ENCODE measurements at regions not wholly inside any gene's neighbourhood (a gene's known extent, or its start where the extent isn't known, plus 50 kb on each side); places are given as distances from the start of the nearest gene placed in this dataset.

GRCh38 chr9:28004900-28005299 lies 431.6 kb upstream of the C9orf72 start:
- TF ChIP-seq BACH1 (tag; IDR thresholded peaks at IDR 0.05) (no peak), ZNF12 (CRISPR knock-in tag; IDR thresholded peaks at IDR 0.05) (no peak), RCOR1 (IDR thresholded peaks at IDR 0.05; ENCODE audit: borderline replicate concordance in 1 of 2, low read depth in 2 of 2, low read length in 2 of 2) (no peak), POU5F1 (IDR thresholded peaks at IDR 0.05; ENCODE audit: borderline replicate concordance, low read depth, low read length, partially characterized antibody) (no peak), TARDBP (IDR thresholded peaks at IDR 0.05) (no peak), TCF3 (CRISPR knock-in tag; IDR thresholded peaks at IDR 0.05) (no peak), KAT7 (CRISPR knock-in tag; IDR thresholded peaks at IDR 0.05; ENCODE audit: borderline replicate concordance) (no peak), HMGN3 (IDR thresholded peaks at IDR 0.05; ENCODE audit: borderline replicate concordance, extremely low read depth, insufficient read length, low read depth, low read length) (no peak)

Measured in K562 (cell line).